ENCODE measurements at regions not wholly inside any gene's neighbourhood (a gene's known extent, or its start where the extent isn't known, plus 50 kb on each side); places are given as distances from the start of the nearest gene placed in this dataset.

- intact Hi-C loops (cut with DNase I), result no loop called here
- no peak overlapping the region for H3K4me3 ChIP-seq
- DNase-seq, result no peak
- H3K36me3 ChIP-seq, result no peaks in the 10 kb centered on the region
- no peaks in the 10 kb centered on the region for H3K4me1 ChIP-seq (ENCODE audit: insufficient read depth)
- no peaks in the 10 kb centered on the region for H3K27me3 ChIP-seq
- TF ChIP-seq POLR2A (IDR thresholded peaks at IDR 0.05) (no peak), CTCF (IDR thresholded peaks at IDR 0.05) (no peak), EP300 (IDR thresholded peaks at IDR 0.05) (no peak)
- no peaks in the 10 kb centered on the region for H3K9me3 ChIP-seq
- no peak overlapping the region for H3K27ac ChIP-seq
Observed at GRCh38 chr4:126547352-126547751, 1085.4 kb upstream of the INTU start.

- no peaks in the 10 kb centered on the region for H3K27me3 ChIP-seq
- no peak for DNase-seq
- no peaks in the 10 kb centered on the region for H3K4me1 ChIP-seq (ENCODE audit: insufficient read depth)
- no peak overlapping the region for H3K27ac ChIP-seq
- no peak overlapping the region for H3K4me3 ChIP-seq
- no peaks in the 10 kb centered on the region for H3K9me3 ChIP-seq
- no peak for TF ChIP-seq POLR2A (IDR thresholded peaks at IDR 0.05)
- no peak for TF ChIP-seq CTCF (IDR thresholded peaks at IDR 0.05)
- no peak for TF ChIP-seq EP300 (IDR thresholded peaks at IDR 0.05)
- no peaks in the 10 kb centered on the region for H3K36me3 ChIP-seq
- intact Hi-C loops (cut with DNase I), result no loop called here
Observed at GRCh38 chr4:126548890-126549289, 1083.9 kb upstream of the INTU start.

GRCh38 chr4:126552321-126552720 is 1080.4 kb upstream of the INTU start:
- Histone ChIP-seq H3K27ac (no peak overlapping the region), H3K27me3 (no peaks in the 10 kb centered on the region), H3K9me3 (no peaks in the 10 kb centered on the region), H3K36me3 (no peaks in the 10 kb centered on the region), H3K4me3 (no peak overlapping the region), H3K4me1 (ENCODE audit: insufficient read depth) (no peaks in the 10 kb centered on the region)
- 39 to 93% (median 51%) methylated on average over 1 of the region's 1 CpG for WGBS, 3 donors
- DNase-seq, result no peak
- intact Hi-C loops (cut with DNase I), result no loop called here
- TF ChIP-seq CTCF (IDR thresholded peaks at IDR 0.05) (no peak), POLR2A (IDR thresholded peaks at IDR 0.05) (no peak), EP300 (IDR thresholded peaks at IDR 0.05) (no peak)

GRCh38 chr4:126553248-126553647 is 1079.5 kb upstream of the INTU start:
- intact Hi-C loops (cut with DNase I), result no loop called here
- TF ChIP-seq POLR2A (IDR thresholded peaks at IDR 0.05) (no peak), EP300 (IDR thresholded peaks at IDR 0.05) (no peak), CTCF (IDR thresholded peaks at IDR 0.05) (no peak)
- WGBS, 3 donors, result 66 to 79% (median 77%) methylated on average over 2 of the region's 2 CpGs
- Histone ChIP-seq H3K36me3 (no peaks in the 10 kb centered on the region), H3K4me1 (ENCODE audit: insufficient read depth) (no peaks in the 10 kb centered on the region), H3K4me3 (no peak overlapping the region), H3K27me3 (no peaks in the 10 kb centered on the region), H3K9me3 (no peaks in the 10 kb centered on the region), H3K27ac (no peak overlapping the region)
- no peak for DNase-seq

- no peak overlapping the region for H3K4me3 ChIP-seq
- no peak for DNase-seq
- no peaks in the 10 kb centered on the region for H3K4me1 ChIP-seq (ENCODE audit: insufficient read depth)
- H3K27me3 ChIP-seq, result no peaks in the 10 kb centered on the region
- H3K27ac ChIP-seq, result no peak overlapping the region
- TF ChIP-seq EP300 (IDR thresholded peaks at IDR 0.05) (no peak), POLR2A (IDR thresholded peaks at IDR 0.05) (no peak), CTCF (IDR thresholded peaks at IDR 0.05) (no peak)
- H3K36me3 ChIP-seq, result no peaks in the 10 kb centered on the region
- H3K9me3 ChIP-seq, result no peaks in the 10 kb centered on the region
- intact Hi-C loops (cut with DNase I), result no loop called here
- 73 to 94% (median 93%) methylated on average over 2 of the region's 2 CpGs for WGBS, 3 donors
Observed at GRCh38 chr4:126558596-126558995, 1074.2 kb upstream of the INTU start.
